Lung (tissue), 11 donors: ENCODE measurements at regions not wholly inside any gene's neighbourhood (a gene's known extent, or its start where the extent isn't known, plus 50 kb on each side); places are given as distances from the start of the nearest gene placed in this dataset.

Experiments used
- ATAC-seq: fragments of 200-7000 bp; cut with Tn5 transposase; one replicate; pipeline ENCODE4 v1.9.1; 2020; ENCODE audit warnings: moderate number of reproducible peaks; ENCODE audit not compliant: insufficient read depth, low FRiP score
- DNase-seq, 3 donors: peaks; one replicate each; pipeline ENCODE4 v3.0.0-alpha.2; 2013 to 2017
- H3K27ac ChIP-seq, 2 donors: one replicate each; pipeline ENCODE4 v1.5.1; 2013; ENCODE audit warnings: mild to moderate bottlenecking in 2 of 2, moderate library complexity in 2 of 2, control low read depth in 1 of 2, inconsistent platforms in 1 of 2, low read depth in 1 of 2, low read length in 1 of 2
- H3K27me3 ChIP-seq, 3 donors: one replicate each; pipeline ENCODE4 v1.5.1; 2013; ENCODE audit warnings: low read length in 2 of 3; ENCODE audit not compliant: control insufficient read depth in 3 of 3, insufficient read depth in 3 of 3
- H3K36me3 ChIP-seq, 4 donors: one replicate each; pipeline ENCODE4 v1.5.1; 2013; ENCODE audit warnings: low read length in 4 of 4, mild to moderate bottlenecking in 1 of 4, moderate library complexity in 1 of 4; ENCODE audit not compliant: control insufficient read depth in 4 of 4, insufficient read depth in 4 of 4
- H3K4me1 ChIP-seq, 5 donors: one replicate each; pipeline ENCODE4 v1.5.1; 2013; ENCODE audit warnings: low read length in 5 of 5, mild to moderate bottlenecking in 2 of 5, moderate library complexity in 1 of 5; ENCODE audit not compliant: control insufficient read depth in 5 of 5, insufficient read depth in 5 of 5
- H3K4me3 ChIP-seq: one replicate; pipeline ENCODE4 v1.5.1; 2013; ENCODE audit warnings: mild to moderate bottlenecking, control low read depth, moderate library complexity
- H3K9ac ChIP-seq, 2 donors: one replicate each; pipeline ENCODE4 v1.5.1; 2013; ENCODE audit warnings: low read length in 2 of 2, control low read depth in 1 of 2; ENCODE audit not compliant: insufficient read depth in 1 of 2
- H3K9me3 ChIP-seq, 4 donors: one replicate each; pipeline ENCODE4 v1.5.1; 2013; ENCODE audit warnings: low read length in 3 of 4, mild to moderate bottlenecking in 1 of 4, moderate library complexity in 1 of 4; ENCODE audit not compliant: control insufficient read depth in 4 of 4, insufficient read depth in 3 of 4
- CTCF ChIP-seq: IDR thresholded peaks from 2 replicates; pipeline ENCODE4 v1.5.1; 2012; ENCODE audit warnings: mild to moderate bottlenecking; ENCODE audit errors: control extremely low read depth, extremely low read depth
- WGBS, 2 donors: extraction: QIAGEN DNeasy Blood & Tissue Kit; methylation state at CpG; one replicate each; pipeline ENCODE4 v1.1.7; 2013; 5-methylcytosine and 5-hydroxymethylcytosine counted together
- donor health status: control.
- donor health status: control.
- donor health status: Bipolar disorder and iron deficiency.
- donor health status: healthy.
- donor health status: DM: yes; HTN: yes; CAD: no.

- Histone ChIP-seq H3K4me1 (peaks cover 0 to 9% (median 0%) of the 10 kb centered on the region in 5 donors), H3K27ac (no peak overlapping the region), H3K4me3 (no peak overlapping the region), H3K9ac (no peak overlapping the region), H3K27me3 (no peaks in the 10 kb centered on the region), H3K9me3 (no peaks in the 10 kb centered on the region), H3K36me3 (no peaks in the 10 kb centered on the region)
- ATAC-seq (no peak), DNase-seq (peak in 2 of 3 donors; percentile 34 to 54)
- no peak for TF ChIP-seq CTCF
- 50 to 65% methylated on average over 4 of the region's 4 CpGs for WGBS, 2 donors
These were observed 305.4 kb upstream of the PODXL start for GRCh38 chr7:131861620-131862346.

- ATAC-seq: peak; percentile 84
- TF ChIP-seq CTCF: peak; percentile 52
- Histone ChIP-seq H3K9ac (no peak overlapping the region), H3K27ac (no peak overlapping the region), H3K4me3 (no peak overlapping the region), H3K36me3 (no peaks in the 10 kb centered on the region), H3K27me3 (no peaks in the 10 kb centered on the region), H3K9me3 (peaks cover 0 to 5% (median 2%) of the 10 kb centered on the region in 4 donors), H3K4me1 (peaks cover 0 to 9% (median 0%) of the 10 kb centered on the region in 5 donors)
- 20 to 21% methylated on average over 6 of the region's 6 CpGs for WGBS, 2 donors
- peak; percentile 63 to 76 (median 67) for DNase-seq
These were observed 302.9 kb upstream of the PODXL start for GRCh38 chr7:131859147-131859821.

- ATAC-seq (no peak), DNase-seq (no peak)
- Histone ChIP-seq H3K4me3 (no peak overlapping the region), H3K27me3 (no peaks in the 10 kb centered on the region), H3K9ac (no peak overlapping the region), H3K36me3 (no peaks in the 10 kb centered on the region), H3K27ac (no peak overlapping the region), H3K9me3 (peaks cover 0 to 8% (median 2%) of the 10 kb centered on the region in 4 donors), H3K4me1 (peaks cover 0 to 9% (median 0%) of the 10 kb centered on the region in 5 donors)
- no peak for TF ChIP-seq CTCF
- WGBS, 2 donors: 62 to 63% methylated on average over 2 of the region's 2 CpGs
These were observed 302.2 kb upstream of the PODXL start for GRCh38 chr7:131858611-131859010.
